ENCODE measurements at regions not wholly inside any gene's neighbourhood (a gene's known extent, or its start where the extent isn't known, plus 50 kb on each side); places are given as distances from the start of the nearest gene placed in this dataset.

GRCh38 chr12:88994971-88995370 lies 357.3 kb downstream of the DUSP6 start:
- DNase-seq (ENCODE audit: low read depth) = no peak

DNA sequence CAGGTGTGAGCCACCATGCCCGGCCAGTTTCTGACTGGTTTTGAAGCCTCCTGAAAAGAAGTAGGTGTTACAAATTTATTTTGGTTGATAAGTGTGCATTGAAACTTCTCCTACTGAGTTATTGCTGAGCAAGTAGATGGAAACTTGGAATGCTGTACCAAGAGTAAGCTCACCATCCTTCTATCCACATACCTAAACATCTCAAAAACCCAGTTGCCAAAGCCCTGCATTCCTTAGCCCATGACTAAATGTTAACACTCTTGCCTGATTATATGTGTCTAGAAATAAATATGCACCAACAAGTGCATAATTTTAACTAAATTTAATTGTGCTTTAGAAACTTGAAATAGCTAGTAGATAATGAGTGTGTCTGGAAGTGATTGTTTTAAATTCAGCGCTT lies 357.8 kb downstream of the DUSP6 start:
- no peak for DNase-seq (ENCODE audit: low read depth)

DNA sequence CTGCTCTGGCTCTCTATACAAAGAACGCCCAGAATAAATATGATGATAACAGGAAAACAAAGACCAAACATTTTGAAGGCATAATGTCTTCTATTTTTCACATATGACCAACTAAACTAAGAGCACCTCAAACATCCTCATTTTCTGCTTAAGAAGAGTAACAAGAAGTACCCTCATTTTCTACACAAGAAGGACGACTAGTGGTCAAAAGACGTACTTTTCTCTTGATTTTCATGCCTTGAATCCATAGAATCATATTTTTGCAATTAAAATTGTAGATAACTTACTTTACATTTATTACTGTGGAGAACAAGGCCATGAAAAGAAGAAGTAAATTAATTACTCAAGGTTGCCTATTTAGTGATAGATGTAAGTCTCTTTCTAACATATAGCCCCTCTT lies 358.6 kb downstream of the DUSP6 start:
- no peak for DNase-seq (ENCODE audit: low read depth)

DNA sequence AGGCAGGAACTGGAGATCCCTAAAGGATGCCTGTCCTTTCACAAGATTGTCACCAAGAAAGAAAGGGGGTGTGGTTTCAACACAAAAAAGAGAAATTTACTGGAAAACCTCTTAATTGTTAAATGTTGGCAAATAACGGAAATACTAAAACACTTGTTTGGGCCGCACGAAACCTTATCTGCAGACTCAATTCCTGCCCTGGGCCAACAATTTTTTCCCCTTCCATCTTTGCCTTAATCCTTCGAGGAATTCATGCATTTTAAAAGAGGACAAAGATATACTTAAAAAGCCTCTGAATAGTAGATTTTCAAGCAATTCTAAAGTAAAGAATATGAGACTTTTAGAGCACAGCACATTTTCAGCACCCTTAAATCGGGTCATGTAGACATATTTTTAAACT lies 366.2 kb downstream of the DUSP6 start:
- DNase-seq (ENCODE audit: low read depth) = no peak

DNA sequence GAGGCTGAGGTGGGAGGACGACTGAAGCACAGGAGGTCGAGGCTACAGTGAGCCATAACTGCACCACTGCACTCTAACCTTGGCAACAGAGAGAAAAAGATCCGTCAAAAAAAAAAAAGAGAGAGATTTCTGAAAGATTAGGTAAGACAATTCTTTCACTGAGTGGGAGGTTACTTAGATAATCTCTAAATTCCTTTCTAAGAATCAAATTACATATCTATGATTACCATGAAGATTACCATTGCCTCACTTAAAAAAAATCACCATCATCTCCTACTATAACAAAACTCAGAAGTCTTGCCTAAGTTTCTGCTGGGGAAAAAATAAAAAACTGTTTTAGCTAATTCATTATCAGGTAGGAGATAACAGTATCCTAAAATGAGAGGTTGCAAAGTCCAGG lies 366.7 kb downstream of the DUSP6 start:
- DNase-seq (ENCODE audit: low read depth) = no peak

DNA sequence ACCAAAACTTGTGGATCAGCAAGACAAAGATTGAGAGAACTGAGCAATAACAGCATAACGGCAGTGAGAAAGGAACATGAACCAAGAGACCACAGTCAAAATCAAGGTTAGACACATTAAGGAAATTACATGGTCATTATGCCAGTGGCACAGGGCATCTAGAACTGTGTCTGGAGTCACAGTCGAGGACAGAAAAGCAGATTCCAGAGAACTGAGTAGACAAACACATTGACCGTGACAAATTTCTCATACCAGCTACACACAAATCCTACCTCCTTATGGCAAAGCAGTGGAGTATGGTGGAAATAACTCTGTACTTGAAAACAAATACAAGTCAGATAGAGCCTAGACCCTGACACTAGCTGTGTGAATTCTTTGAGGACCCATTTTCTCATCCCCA lies 367.3 kb downstream of the DUSP6 start:
- DNase-seq (ENCODE audit: low read depth) = no peak

- DNase-seq (ENCODE audit: low read depth) = no peak
These were observed 369.6 kb downstream of the DUSP6 start for GRCh38 chr12:88982694-88983093.

DNA sequence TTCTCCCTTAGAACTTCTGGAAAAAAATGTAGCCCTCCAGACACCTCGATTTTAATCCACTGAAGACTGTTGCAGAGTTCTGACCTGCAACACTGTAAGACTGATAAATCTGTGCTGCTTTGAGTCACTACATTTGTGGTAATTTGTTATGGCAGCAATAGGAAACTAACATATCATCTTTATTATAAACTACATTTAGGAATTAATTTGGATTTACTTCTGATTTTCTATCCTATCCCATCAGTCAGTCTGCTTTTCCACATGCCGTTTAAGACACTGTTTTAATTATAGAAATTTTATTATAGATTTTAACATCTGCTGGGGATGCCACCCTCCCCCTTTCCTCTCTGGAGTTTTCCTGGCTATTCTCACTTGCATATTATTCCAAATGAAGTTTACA lies 375.2 kb downstream of the DUSP6 start:
- DNase-seq (ENCODE audit: low read depth) = no peak

DNA sequence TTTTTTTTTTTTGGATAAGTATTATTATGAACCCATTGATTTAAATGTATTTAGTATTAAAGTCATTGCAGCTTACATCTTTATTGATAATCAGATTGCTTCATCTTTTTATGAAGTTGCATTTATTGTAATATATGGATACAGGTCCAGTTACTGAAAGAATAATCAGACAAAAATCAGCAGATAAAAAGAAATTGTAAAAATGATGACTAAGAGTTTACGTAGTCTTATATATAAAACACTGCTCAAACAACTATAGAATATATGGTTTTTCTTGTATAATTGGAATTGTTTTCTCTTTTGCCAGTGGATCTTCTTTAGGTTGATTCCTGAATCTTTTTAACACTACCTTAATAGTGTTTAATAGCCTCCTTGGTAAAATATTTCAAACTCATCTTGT lies 378.3 kb downstream of the DUSP6 start:
- DNase-seq (ENCODE audit: low read depth) = no peak

DNA sequence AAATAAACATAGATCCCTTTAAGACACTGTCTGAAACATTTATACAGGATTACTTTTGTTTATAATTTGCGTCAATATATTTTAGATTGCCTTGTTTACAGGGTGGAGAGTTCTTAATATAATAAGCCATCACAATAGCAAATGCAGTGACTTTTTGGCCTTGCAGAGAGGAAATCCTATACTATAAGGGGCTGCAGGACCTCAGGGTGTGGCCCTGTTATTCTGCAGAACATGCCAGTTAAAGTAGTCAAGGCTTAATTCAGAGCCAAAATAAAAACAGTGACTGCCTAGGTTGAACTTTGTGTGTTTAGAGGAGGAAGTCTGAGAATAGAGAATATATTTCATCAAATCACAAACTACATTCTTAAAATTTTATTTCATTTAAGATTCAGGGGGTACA lies 381.6 kb downstream of the DUSP6 start:
- DNase-seq (ENCODE audit: low read depth) = no peak

DNA sequence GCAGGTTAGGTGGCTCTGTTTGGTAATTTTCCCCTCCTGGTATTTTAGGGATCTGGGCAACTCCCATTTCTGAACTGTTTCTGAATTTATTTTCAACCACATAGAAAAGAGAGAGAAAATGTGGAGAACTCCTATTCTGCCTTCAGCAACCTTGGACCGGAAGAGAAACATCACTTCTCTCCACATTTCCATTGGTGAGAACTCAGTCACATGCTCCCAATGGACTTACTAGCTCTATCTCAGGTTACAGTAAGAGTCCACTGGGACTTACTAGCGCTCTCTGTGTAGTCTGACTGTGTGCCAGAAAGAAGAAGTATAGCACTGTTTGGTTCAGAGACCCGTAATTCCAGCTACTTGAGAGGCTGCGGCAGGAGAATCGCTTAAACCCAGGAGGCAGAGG lies 383.2 kb downstream of the DUSP6 start:
- DNase-seq (ENCODE audit: low read depth) = no peak

- DNase-seq (ENCODE audit: low read depth) = no peak
These were observed 380.1 kb upstream of the KITLG start for GRCh38 chr12:88960213-88960878.

DNA sequence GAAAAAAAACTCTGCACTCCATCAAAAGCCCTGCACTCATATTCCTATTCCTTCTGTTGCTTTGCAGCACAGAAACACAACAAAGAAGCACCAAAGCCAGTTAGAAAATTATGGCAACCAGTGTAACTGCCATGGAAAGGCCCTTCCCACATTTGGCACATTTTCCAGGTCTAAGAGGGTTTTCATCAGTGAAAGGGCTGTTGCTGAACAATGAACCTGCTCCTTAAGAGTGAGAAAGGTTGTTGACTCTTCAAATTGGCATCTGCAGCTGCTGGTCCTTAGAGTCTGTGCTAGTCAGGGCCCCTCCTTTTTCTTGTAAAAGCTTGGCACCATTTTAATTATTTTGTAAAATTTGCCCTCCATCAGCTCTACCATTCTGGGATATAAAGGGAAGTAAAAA lies 378.7 kb upstream of the KITLG start:
- DNase-seq (ENCODE audit: low read depth) = no peak

DNA sequence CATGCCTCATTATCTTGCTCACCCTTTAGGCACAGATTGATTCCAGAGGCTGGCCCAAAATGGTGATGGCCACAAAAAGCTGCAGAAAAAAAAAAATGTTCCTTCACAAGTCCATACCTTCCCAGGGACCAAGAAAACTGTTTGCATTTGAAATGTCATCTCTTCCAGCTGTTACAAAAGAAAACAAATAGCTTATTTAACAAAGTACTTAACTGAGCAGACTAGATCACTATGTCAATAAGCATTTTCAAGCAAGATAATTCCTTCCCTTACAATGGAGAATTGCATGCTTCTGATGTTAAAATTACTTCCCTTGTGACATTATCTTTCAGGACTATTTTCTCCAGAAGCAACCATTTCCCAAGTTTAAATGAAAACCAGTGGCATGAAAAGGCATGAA lies 377.9 kb upstream of the KITLG start:
- no peak for DNase-seq (ENCODE audit: low read depth)

- no peak for DNase-seq (ENCODE audit: low read depth)
These were observed 377.1 kb upstream of the KITLG start for GRCh38 chr12:88957358-88957757.

GRCh38 chr12:88955531-88955930 lies 375.3 kb upstream of the KITLG start:
- no peak for DNase-seq (ENCODE audit: low read depth)

GRCh38 chr12:88953029-88953586 lies 372.8 kb upstream of the KITLG start:
- DNase-seq (ENCODE audit: low read depth) = no peak

- no peak for DNase-seq (ENCODE audit: low read depth)
These were observed 372.3 kb upstream of the KITLG start for GRCh38 chr12:88952562-88952942.

DNA sequence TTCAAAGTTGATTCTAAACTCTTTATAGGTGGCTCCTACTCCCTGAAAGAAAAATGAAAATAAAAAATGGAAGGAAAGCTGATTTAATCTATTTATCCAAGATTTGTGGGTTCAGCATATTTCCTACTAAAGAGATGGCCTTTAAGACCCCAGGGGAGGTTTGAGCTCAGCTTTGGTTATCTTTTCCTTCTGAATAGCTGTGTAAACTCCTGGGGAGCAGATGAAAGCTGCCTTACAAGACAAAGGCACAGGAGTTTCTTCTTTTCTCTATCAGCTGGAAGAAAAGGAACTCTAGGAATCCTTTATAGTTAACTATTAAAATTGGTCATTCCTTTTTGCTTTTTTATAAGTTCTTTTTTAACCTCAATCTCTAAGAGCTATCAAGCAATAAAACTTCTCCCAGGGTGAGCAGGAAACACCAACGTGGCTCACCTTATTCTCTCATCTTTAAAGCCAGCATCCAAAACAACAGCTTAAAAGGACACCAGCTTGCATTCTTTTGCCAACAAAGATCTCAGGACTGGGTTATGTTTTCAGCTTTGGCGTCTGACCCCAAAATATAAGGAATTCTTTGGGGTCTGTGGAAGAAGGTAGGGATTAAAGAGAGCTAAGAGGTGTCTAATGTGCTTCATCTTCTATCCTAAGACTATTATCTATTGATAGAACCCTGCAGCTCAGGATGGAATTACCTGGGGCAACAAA lies 371.7 kb upstream of the KITLG start:
- no peak for DNase-seq (ENCODE audit: low read depth)

DNA sequence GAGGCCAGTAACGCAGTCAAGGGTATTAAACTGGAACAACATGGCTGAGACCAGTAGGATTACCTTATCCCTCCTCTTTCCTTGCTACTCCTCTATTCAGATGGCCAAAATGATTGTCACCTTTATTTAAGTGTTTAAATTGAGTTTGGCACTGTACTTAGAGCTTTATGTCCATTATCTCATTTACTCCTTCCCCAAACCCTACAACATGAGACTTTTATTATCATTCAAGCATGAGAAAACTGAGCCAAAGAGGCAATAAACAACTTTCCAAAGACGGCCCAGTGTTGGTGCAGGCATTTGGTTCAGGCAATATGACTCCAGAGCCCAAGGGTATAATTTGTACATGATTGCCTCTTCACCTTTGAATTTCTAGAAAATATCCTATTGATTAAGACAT lies 370.9 kb upstream of the KITLG start:
- DNase-seq (ENCODE audit: low read depth) = no peak

- DNase-seq (ENCODE audit: low read depth) = no peak
These were observed 367.3 kb upstream of the KITLG start for GRCh38 chr12:88947486-88948043.

DNA sequence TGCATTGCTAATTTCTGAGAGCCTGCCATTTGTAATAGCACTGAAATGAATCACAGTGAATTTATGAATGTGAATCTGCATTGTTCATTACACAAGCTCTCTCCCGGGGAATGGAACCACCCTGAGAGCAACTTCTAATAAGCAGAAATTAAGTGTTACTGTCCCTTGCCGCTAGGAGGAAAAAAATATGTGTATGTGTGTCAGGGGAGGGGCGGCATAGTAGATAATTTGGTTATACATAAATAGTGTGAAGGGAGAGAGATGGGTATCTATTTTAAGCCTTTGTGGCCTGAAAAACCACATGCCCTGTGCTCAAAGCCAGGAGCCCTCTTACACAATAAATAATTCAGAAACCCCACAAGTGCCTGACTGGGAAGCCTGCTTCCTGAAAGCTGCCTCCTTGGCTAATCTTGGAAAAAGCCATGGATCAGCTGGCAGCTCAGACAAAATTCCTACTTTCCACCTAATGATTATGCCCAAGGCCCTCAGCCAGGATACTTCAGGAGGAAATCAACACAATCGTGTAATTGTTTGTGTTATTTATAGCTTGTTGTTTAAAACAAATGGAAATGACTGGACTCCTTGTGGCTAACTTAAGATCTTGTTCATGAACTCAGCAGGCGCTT lies 366.2 kb upstream of the KITLG start:
- no peak for DNase-seq (ENCODE audit: low read depth)

All from stimulated activated CD8-positive, alpha-beta memory T cell treated with anti-CD3 and anti-CD28 coated beads, Interleukin-12 subunit alpha, Interleukin-12 subunit beta, amount 100 ng/mL, for 1 hour (primary cell).